HG03432 (cell line): ENCODE measurements at regions not wholly inside any gene's neighbourhood (a gene's known extent, or its start where the extent isn't known, plus 50 kb on each side); places are given as distances from the start of the nearest gene placed in this dataset.

Source experiments
- ATAC-seq: cut with Tn5 transposase; IDR thresholded peaks from one replicate; pipeline ENCODE4 v1.9.1; 2021; ENCODE audit warnings: mild to moderate bottlenecking, moderate library complexity; ENCODE audit not compliant: unreplicated experiment

- ATAC-seq, result no peak
These were observed 69.2 kb upstream of the TBC1D5 start for GRCh38 chr3:17811646-17812045.

GRCh38 chr3:17810759-17811158 is 68.3 kb upstream of the TBC1D5 start:
- no peak for ATAC-seq

- ATAC-seq, result no peak
These were observed 66.6 kb upstream of the TBC1D5 start for GRCh38 chr3:17808994-17809393.

DNA sequence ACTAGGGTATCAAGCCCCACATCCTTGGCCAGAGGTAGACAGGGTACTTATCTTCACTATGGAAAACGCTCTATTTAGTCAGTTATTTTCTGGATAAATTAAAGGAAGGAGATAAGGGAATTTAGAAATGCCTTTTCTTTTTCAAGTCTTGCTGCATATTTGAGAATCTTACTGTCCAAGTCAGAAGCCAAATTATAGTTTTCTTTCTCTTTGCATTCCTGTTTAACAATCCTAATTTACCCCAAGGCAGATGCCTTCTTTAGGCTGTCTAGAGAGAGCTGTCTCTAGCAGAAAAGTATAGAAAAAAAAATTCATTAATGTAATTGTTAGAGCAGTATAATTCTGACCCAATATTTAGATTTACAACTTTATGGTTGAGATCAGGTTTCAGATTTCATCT is 64.4 kb upstream of the TBC1D5 start:
- no peak for ATAC-seq

GRCh38 chr3:17806201-17806600 is 63.8 kb upstream of the TBC1D5 start:
- no peak for ATAC-seq

DNA sequence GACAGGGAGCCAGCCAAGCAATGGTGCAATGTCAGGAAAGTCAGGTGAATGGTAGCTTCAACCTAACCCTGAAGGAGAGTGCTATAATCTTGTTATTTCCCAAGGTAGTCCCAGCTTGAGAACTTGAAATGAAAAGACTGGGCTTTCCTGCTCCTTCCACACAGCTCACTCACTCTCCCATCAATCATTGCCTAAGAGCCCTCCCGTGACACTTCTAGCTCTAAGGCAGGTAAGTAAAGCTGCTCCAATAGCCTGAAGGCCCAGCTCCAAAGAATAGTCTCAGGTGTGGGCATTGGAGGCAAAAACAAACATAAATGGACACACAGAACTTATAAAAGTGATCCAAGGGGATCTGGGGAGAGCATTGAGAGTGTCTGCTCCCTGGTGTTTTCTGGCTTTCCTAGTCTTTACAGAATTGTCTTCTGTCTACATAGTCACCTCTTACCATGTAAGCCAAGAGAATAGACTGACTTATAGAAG is 63.1 kb upstream of the TBC1D5 start:
- ATAC-seq, result no peak

DNA sequence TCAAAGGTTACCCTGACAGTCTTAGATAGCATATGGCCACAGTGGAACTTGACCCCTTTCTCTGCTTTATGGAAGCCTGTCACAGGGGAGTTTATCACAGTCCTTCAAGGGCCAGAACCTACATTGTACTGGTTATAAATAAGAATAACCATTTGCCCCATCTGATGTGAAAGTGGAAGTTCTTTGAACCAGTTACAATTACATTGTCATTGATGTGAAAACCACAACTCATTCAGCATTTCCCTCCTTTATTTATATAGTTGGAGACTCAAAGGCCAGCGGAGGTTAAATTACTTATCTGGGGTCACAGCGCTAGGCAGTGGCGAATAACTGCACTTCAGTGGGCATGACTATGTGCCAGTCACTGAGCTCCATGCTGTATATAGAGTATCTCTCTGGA is 60.5 kb upstream of the TBC1D5 start:
- peak; percentile 87 for ATAC-seq

DNA sequence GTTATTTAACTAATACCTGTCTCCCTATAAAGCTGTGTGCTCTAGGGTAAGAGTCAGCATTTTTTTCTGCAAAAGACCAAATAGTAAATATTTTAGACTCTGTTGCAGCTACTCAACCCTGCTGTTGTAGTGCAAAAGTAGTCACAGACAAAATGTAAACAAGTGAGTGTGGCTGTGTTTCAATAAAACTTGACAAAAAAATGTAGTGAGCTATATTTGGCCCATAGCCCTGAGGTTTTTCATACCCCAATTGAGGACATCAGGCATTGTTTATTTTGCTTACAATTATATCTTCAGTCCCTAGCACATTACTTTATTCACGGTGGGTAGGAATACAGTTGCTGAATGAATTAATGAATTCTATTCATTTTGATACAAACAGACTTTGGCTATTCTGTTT is 58.7 kb upstream of the TBC1D5 start:
- no peak for ATAC-seq

GRCh38 chr3:17800232-17800631 is 57.8 kb upstream of the TBC1D5 start:
- no peak for ATAC-seq

DNA sequence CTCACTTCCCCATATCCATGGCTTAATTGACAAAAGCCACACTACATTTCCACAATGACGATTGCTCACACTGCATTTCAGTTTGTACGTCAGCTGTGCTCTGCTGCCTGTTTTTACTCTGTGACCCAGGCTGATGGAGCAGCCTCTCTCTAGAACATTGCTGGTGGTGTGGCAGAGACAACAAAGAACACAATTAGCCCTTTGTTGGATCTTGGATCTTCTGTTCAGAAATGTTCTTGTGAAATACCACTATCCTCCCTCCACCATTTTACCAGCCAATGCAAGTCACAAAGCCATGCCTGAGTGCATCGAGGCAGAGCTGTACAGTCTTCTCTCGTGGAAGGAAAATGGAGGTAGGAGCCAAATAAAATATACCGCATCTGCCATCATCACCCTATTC is 56.9 kb upstream of the TBC1D5 start:
- no peak for ATAC-seq

DNA sequence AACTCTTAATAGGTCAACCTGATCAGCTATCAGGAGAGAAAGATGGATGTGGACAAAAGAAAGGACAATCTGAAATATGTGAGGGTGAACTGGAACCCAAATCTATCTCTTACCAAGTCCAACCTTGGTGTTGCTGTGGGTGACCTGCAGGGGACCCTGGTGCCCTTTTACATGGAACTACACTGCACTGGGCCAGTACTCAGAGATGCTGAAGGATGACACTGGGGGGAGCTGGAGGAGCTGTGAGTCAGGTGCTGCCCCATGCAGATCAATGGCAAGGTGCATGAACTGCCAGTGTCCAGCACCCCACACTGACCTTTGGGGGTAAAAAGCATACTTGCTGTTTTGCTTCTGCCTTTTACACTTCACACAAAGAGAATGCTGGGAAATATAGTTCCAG is 55.6 kb upstream of the TBC1D5 start:
- no peak for ATAC-seq

GRCh38 chr3:17795711-17796110 is 53.3 kb upstream of the TBC1D5 start:
- ATAC-seq, result no peak

DNA sequence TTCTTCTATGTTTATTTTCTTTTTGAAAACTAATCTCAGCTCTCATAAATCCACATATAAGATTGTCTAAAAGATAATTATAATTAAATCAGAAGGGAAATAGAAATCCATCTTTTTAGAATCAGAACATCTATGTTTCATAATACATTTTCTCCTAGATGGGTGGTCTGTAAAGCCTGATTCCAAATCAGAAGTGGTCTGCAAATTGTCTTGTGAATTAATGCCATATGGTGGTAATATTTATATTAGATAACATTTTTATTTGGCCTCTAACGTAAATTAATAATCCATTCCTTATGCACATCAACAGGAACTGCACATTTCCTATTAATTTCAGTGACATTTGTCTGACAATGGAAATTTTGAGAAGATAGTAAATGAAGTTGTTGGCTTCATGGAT is 52.8 kb upstream of the TBC1D5 start:
- no peak for ATAC-seq

- no peak for ATAC-seq
These were observed 51.2 kb upstream of the TBC1D5 start for GRCh38 chr3:17793542-17794195.
